ENCODE measurements at regions not wholly inside any gene's neighbourhood (a gene's known extent, or its start where the extent isn't known, plus 50 kb on each side); places are given as distances from the start of the nearest gene placed in this dataset.

GRCh38 chr3:96071097-96071496 is 743.3 kb upstream of the EPHA6 start:
- no peak for DNase-seq (ENCODE audit: low read depth)
- no peak for TF ChIP-seq CTCF (IDR thresholded peaks at IDR 0.05; ENCODE audit: insufficient read depth, low read depth, low read length, missing control alignments)
- H3K4me3 ChIP-seq (ENCODE audit: low read length): no peak overlapping the region

GRCh38 chr3:96072226-96072625 is 742.2 kb upstream of the EPHA6 start:
- TF ChIP-seq CTCF (IDR thresholded peaks at IDR 0.05; ENCODE audit: insufficient read depth, low read depth, low read length, missing control alignments): no peak
- no peak overlapping the region for H3K4me3 ChIP-seq (ENCODE audit: low read length)

GRCh38 chr3:96083610-96084009 is 730.8 kb upstream of the EPHA6 start:
- DNase-seq (ENCODE audit: low read depth): no peak
- TF ChIP-seq CTCF (IDR thresholded peaks at IDR 0.05; ENCODE audit: insufficient read depth, low read depth, low read length, missing control alignments): no peak
- H3K4me3 ChIP-seq (ENCODE audit: low read length): no peak overlapping the region

More at GRCh38 chr3:96072226-96072625, 742.2 kb upstream of the EPHA6 start:
- DNase-seq (ENCODE audit: low read depth): no peak

GRCh38 chr3:96086018-96086417 is 728.4 kb upstream of the EPHA6 start:
- TF ChIP-seq CTCF (IDR thresholded peaks at IDR 0.05; ENCODE audit: insufficient read depth, low read depth, low read length, missing control alignments): no peak
- no peak for DNase-seq (ENCODE audit: low read depth)
- no peak overlapping the region for H3K4me3 ChIP-seq (ENCODE audit: low read length)

GRCh38 chr3:96101006-96101560 is 713.3 kb upstream of the EPHA6 start:
- no peak for DNase-seq (ENCODE audit: low read depth)
- no peak overlapping the region for H3K4me3 ChIP-seq (ENCODE audit: low read length)
- no peak for TF ChIP-seq CTCF (IDR thresholded peaks at IDR 0.05; ENCODE audit: insufficient read depth, low read depth, low read length, missing control alignments)

- no peak for TF ChIP-seq CTCF (IDR thresholded peaks at IDR 0.05; ENCODE audit: insufficient read depth, low read depth, low read length, missing control alignments)
- DNase-seq (ENCODE audit: low read depth): peak; percentile 66
- no peak overlapping the region for H3K4me3 ChIP-seq (ENCODE audit: low read length)
Observed at GRCh38 chr3:96106701-96107100, 707.7 kb upstream of the EPHA6 start.

All from epithelial cell of esophagus (primary cell).